ENCODE measurements at regions not wholly inside any gene's neighbourhood (a gene's known extent, or its start where the extent isn't known, plus 50 kb on each side); places are given as distances from the start of the nearest gene placed in this dataset.
"Not testable (repeated sequence)": the region's sequence is repeated elsewhere in the genome, so short reads cannot be mapped to it uniquely, and the experiment has no call there.

DNA sequence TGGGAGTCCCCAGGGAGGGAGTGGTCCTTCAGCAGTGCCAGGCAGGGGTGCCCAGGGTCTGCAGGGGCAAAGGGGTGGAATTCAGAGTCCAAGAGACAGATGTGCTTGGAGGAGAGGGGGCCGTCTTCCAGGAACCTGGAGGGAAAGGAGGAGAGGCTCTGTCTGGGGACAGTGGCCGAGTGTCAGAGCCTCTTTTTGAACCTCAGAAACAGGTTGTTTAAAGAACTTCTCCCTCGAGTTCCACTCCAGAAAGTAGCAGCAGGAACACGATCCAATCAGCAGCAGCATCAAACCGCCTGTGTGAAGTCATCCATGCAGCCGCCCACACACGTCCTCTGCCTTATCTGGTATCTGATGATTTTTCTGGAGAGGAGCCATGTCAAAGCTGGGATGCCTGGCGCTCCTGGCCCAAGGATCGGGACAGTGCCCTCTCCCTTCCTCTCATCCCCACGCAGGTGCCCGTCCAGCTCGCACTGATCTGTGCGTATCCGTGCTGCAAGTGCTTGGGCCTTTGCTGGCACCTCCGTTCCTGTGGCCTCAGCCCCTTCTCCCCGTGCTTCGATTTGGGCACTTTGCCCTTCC is 205.1 kb downstream of the NDUFA10 start:
- Histone ChIP-seq H3K4me3 (ENCODE audit: low read depth in 1 of 2, low read length in 1 of 2) (no peak overlapping the region), H3K4me1 (ENCODE audit: control insufficient read depth in 1 of 2, insufficient read depth in 1 of 2, low read depth in 1 of 2, low read length in 1 of 2) (no peaks in the 10 kb centered on the region), H3K9me3 (no peaks in the 10 kb centered on the region), H3K27ac (no peak overlapping the region), H3K27me3 (peaks cover 8% of the 10 kb centered on the region), H3K36me3 (no peaks in the 10 kb centered on the region)
- TF ChIP-seq, protein P1, sequence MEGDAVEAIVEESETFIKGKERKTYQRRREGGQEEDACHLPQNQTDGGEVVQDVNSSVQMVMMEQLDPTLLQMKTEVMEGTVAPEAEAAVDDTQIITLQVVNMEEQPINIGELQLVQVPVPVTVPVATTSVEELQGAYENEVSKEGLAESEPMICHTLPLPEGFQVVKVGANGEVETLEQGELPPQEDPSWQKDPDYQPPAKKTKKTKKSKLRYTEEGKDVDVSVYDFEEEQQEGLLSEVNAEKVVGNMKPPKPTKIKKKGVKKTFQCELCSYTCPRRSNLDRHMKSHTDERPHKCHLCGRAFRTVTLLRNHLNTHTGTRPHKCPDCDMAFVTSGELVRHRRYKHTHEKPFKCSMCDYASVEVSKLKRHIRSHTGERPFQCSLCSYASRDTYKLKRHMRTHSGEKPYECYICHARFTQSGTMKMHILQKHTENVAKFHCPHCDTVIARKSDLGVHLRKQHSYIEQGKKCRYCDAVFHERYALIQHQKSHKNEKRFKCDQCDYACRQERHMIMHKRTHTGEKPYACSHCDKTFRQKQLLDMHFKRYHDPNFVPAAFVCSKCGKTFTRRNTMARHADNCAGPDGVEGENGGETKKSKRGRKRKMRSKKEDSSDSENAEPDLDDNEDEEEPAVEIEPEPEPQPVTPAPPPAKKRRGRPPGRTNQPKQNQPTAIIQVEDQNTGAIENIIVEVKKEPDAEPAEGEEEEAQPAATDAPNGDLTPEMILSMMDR (IDR thresholded peaks at IDR 0.05), result no peak

- H3K9me3 ChIP-seq, result no peaks in the 10 kb centered on the region
- TF ChIP-seq, protein P1 (IDR thresholded peaks at IDR 0.05), result no peak
- H3K4me3 ChIP-seq (ENCODE audit: low read depth in 1 of 2, low read length in 1 of 2), result no peak overlapping the region
- H3K4me1 ChIP-seq (ENCODE audit: control insufficient read depth in 1 of 2, insufficient read depth in 1 of 2, low read depth in 1 of 2, low read length in 1 of 2), result no peaks in the 10 kb centered on the region
- peaks cover 8% of the 10 kb centered on the region for H3K27me3 ChIP-seq
- no peaks in the 10 kb centered on the region for H3K36me3 ChIP-seq
- no peak overlapping the region for H3K27ac ChIP-seq
Measured at GRCh38 chr2:239819091-239819973, 205.8 kb downstream of the NDUFA10 start.

DNA sequence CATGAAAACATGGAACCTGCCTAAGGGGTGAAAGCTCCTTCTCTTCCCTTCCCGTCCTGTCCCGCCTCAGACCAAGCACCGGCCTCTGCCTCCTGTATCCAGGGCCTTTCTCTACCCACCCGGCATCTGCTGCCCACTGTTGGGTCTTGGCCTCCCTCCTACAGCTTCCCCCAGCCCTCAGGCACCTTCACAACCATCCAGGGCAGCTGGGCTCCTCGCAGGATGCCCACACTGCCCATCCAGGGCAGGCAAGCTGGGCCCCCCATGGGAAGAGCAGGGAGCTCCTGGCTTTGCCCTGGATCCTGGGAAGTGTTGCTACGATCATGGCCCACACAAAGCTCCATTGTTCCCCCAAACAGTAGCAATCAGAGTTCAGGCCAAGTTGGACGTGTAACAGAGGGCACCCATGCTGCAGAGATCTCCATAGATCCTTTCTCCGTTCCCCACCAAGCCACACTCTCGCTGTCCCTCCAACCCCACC is 206.6 kb downstream of the NDUFA10 start:
- no peak overlapping the region for H3K27ac ChIP-seq

DNA sequence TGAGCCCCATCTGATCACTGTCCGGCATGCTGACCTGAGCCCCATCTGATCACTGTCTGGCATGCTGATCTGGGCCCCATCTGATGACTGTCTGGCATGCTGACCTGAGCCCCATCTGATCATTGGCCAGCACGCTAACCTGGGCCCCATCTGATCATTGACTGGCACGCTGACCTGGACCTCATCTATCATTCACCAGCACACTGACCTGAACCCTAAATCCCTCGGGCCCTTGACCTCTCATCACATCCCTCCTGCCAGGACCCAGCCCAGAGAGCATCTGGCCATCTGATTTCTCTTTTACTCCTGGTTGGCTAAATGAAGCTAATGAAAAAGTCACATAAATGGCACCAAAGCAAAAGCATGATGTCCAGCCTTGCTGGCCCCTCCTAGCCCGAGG is 207.1 kb downstream of the NDUFA10 start:
- Histone ChIP-seq H3K4me1 (ENCODE audit: control insufficient read depth in 1 of 2, insufficient read depth in 1 of 2, low read depth in 1 of 2, low read length in 1 of 2) (no peaks in the 10 kb centered on the region), H3K27ac (no peak overlapping the region), H3K36me3 (no peaks in the 10 kb centered on the region), H3K27me3 (peaks cover 7% of the 10 kb centered on the region), H3K4me3 (ENCODE audit: low read depth in 1 of 2, low read length in 1 of 2) (no peak overlapping the region), H3K9me3 (no peaks in the 10 kb centered on the region)
- TF ChIP-seq, protein P1 (IDR thresholded peaks at IDR 0.05), result no peak

More for the DNA sequence above, 206.6 kb downstream of the NDUFA10 start:
- H3K36me3 ChIP-seq, result no peaks in the 10 kb centered on the region
- H3K9me3 ChIP-seq, result no peaks in the 10 kb centered on the region
- no peaks in the 10 kb centered on the region for H3K4me1 ChIP-seq (ENCODE audit: control insufficient read depth in 1 of 2, insufficient read depth in 1 of 2, low read depth in 1 of 2, low read length in 1 of 2)
- no peak overlapping the region for H3K4me3 ChIP-seq (ENCODE audit: low read depth in 1 of 2, low read length in 1 of 2)
- H3K27me3 ChIP-seq, result peaks cover 8% of the 10 kb centered on the region
- TF ChIP-seq, protein P1 (IDR thresholded peaks at IDR 0.05), result no peak

DNA sequence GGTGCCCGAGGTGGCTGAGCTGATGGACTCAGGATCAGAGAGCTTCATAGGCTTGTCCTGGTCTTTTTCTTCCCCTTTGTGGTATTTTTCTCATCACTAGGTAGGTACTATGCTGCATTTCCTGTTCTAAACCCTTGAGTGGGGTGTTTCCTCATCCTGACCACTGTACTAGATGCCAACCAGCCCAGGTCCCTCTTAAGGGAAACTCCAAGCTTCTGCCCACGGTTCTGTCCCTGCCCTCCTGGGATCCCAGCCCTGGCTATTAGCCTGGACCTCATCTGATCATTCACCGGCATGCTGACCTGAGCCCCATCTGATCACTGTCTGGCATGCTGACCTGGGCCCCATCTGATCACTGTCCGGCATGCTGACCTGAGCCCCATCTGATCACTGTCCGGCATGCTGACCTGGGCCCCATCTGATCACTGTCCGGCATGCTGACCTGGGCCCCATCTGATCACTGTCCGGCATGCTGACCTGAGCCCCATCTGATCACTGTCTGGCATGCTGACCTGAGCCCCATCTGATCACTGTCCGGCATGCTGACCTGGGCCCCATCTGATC is 207.6 kb downstream of the NDUFA10 start:
- H3K36me3 ChIP-seq; H3K4me3 ChIP-seq (ENCODE audit: low read depth in 1 of 2, low read length in 1 of 2); H3K9me3 ChIP-seq; H3K27me3 ChIP-seq; H3K4me1 ChIP-seq (ENCODE audit: control insufficient read depth in 1 of 2, insufficient read depth in 1 of 2, low read depth in 1 of 2, low read length in 1 of 2); H3K27ac ChIP-seq: not testable (repeated sequence)
